Gastrocnemius medialis (tissue), 4 donors: ENCODE measurements at regions not wholly inside any gene's neighbourhood (a gene's known extent, or its start where the extent isn't known, plus 50 kb on each side); places are given as distances from the start of the nearest gene placed in this dataset.

ENCODE experiments used
- ATAC-seq, 2 donors: fragments of 150-250 bp; one replicate each; pipeline ENCODE4 v1.9.1; 2016
- DNase-seq, 2 donors: peaks; one replicate each; pipeline ENCODE4 v3.0.0-alpha.2; 2019
- H3K27ac ChIP-seq, 4 donors: fragments of 200-600 bp; sonication (generic); 1 replicate in 1 of 4; 2 replicates in 3 of 4; pipeline ENCODE4 v1.5.1; 2016 to 2018; ENCODE audit warnings: mild to moderate bottlenecking in 2 of 4, moderate library complexity in 1 of 4
- H3K27me3 ChIP-seq, 3 donors: fragments of 200-600 bp; sonication (generic) in 2 of 3; 1 replicate in 1 of 3; 2 replicates in 2 of 3; pipeline versions ENCODE4 v1.5.1 to v1.6.0; 2016 to 2019; ENCODE audit warnings: mild to moderate bottlenecking in 1 of 3, moderate library complexity in 1 of 3
- H3K36me3 ChIP-seq, 2 donors: fragments of 200-600 bp; sonication (generic) in 1 of 2; one replicate each; pipeline ENCODE4 v1.5.1; 2017 to 2018
- H3K4me1 ChIP-seq, 2 donors: fragments of 200-600 bp; sonication (generic) in 1 of 2; one replicate each; pipeline ENCODE4 v1.5.1; 2016 to 2017; ENCODE audit warnings: mild to moderate bottlenecking in 2 of 2
- H3K4me3 ChIP-seq, 4 donors: fragments of 200-600 bp; sonication (generic) in 3 of 4; 1 replicate in 1 of 4; 2 replicates in 3 of 4; pipeline ENCODE4 v1.5.1; 2016 to 2019; ENCODE audit warnings: mild to moderate bottlenecking in 2 of 4
- H3K9me3 ChIP-seq, 3 donors: fragments of 200-600 bp; sonication (generic) in 2 of 3; 1 replicate in 1 of 3; 2 replicates in 2 of 3; pipeline ENCODE4 v1.5.1; 2016 to 2019
- POLR2A ChIP-seq, 2 donors: fragments of 450-650 bp; IDR thresholded peaks; one replicate each; pipeline ENCODE4 v1.6.1; 2017; ENCODE audit warnings: antibody characterized with exemption in 2 of 2, mild to moderate bottlenecking in 2 of 2, moderate library complexity in 2 of 2
- in situ Hi-C, 4 donors: fragments of 200-750 bp; cut with MboI; loops; one replicate each; pipeline versions ENCODE4 v1.15.0 to v1.8.0; 2017; ENCODE audit warnings: low sequenced_read_pairs in 4 of 4
- intact Hi-C: fragments of 100-400 bp; cut with DNase I; formaldehyde crosslinking; loops from one replicate; pipeline ENCODE4 v1.15.1; 2023; ENCODE audit warnings: low total_unique reads
- TF ChIP-seq, protein P1 (sequence below), 5 experiments: fragments of 450-650 bp in 3 of 5; fragments of 200-600 bp in 2 of 5; sonication (generic) in 2 of 5; IDR thresholded peaks in 4 of 5; conservative IDR thresholded peaks in 1 of 5; 1 replicate in 4 of 5; 2 replicates in 1 of 5; pipeline ENCODE4 v1.5.1; 2016 to 2019; ENCODE audit warnings: antibody characterized with exemption in 5 of 5, mild to moderate bottlenecking in 3 of 5, moderate library complexity in 3 of 5

DNA sequence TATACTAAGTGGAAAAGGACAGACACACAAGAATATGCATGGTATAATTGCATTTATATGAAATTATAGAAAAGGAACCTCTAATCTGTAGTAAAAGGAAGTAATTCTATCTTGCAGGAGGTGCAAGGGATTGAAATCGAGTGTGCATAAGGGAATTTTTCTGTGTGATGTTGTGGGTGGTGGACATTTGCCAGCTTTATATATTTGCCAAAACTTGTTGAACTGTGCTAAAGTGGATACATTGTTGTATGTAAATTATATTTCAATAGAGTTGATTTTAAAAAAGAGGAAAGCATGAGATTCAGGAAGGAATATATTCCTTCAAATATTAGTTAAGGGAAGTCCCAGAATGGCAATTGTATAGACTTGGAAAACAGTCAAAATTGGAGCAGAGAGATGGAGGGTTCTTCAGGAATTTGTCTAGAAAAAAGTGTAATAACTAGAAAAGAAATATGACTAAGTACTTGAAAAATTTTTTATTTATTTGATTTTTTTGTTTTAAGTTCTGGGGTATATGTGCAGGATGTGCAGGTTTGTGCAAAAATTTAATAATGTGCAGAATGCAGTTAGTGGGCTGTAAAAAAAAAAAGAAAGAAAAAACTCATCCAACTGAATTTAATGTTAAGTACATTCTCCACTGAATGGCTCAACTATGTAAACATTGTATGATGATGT, 96.1 kb downstream of the ARL4A start:
- Histone ChIP-seq H3K4me1 (no peaks in the 10 kb centered on the region), H3K36me3 (no peaks in the 10 kb centered on the region), H3K9me3 (no peaks in the 10 kb centered on the region), H3K27ac (no peak overlapping the region), H3K27me3 (no peaks in the 10 kb centered on the region), H3K4me3 (no peak overlapping the region)
- DNase-seq (no peak), ATAC-seq (no peak)
- intact Hi-C loops (no loop called here), in situ Hi-C loops (no loop called here)
- TF ChIP-seq, protein P1, sequence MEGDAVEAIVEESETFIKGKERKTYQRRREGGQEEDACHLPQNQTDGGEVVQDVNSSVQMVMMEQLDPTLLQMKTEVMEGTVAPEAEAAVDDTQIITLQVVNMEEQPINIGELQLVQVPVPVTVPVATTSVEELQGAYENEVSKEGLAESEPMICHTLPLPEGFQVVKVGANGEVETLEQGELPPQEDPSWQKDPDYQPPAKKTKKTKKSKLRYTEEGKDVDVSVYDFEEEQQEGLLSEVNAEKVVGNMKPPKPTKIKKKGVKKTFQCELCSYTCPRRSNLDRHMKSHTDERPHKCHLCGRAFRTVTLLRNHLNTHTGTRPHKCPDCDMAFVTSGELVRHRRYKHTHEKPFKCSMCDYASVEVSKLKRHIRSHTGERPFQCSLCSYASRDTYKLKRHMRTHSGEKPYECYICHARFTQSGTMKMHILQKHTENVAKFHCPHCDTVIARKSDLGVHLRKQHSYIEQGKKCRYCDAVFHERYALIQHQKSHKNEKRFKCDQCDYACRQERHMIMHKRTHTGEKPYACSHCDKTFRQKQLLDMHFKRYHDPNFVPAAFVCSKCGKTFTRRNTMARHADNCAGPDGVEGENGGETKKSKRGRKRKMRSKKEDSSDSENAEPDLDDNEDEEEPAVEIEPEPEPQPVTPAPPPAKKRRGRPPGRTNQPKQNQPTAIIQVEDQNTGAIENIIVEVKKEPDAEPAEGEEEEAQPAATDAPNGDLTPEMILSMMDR (IDR thresholded peaks at IDR 0.05 in 4 of 5, conservative IDR thresholded peaks at IDR 0.05 in 1 of 5) = no peak
- TF ChIP-seq POLR2A (IDR thresholded peaks at IDR 0.05) = no peak

DNA sequence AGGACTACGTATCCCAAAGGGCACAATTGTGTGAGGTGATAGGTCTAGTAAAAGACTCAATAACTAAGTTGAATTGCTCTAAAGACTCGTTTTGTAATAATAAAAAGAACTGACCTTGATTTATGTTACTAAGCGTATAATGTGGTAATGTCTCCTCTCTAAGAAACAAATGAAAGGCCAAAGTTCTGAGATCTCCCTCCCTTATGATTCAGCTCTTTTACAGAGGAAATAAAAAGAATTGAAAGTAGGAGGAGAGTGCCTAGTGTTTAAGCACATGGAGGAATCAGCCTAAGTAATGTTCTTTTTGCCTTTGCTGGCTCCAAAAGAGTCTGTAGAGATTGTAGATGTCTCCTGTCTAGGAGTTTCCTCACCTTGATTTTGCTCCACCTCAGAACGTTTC, 98.0 kb downstream of the ARL4A start:
- Histone ChIP-seq H3K9me3 (no peaks in the 10 kb centered on the region), H3K36me3 (no peaks in the 10 kb centered on the region), H3K4me1 (no peaks in the 10 kb centered on the region), H3K27ac (no peak overlapping the region), H3K4me3 (no peak overlapping the region), H3K27me3 (no peaks in the 10 kb centered on the region)
- DNase-seq (no peak), ATAC-seq (no peak)
- no peak for TF ChIP-seq POLR2A (IDR thresholded peaks at IDR 0.05)
- TF ChIP-seq, protein P1 (IDR thresholded peaks at IDR 0.05 in 4 of 5, conservative IDR thresholded peaks at IDR 0.05 in 1 of 5) = no peak
- intact Hi-C loops (no loop called here), in situ Hi-C loops (no loop called here)

DNA sequence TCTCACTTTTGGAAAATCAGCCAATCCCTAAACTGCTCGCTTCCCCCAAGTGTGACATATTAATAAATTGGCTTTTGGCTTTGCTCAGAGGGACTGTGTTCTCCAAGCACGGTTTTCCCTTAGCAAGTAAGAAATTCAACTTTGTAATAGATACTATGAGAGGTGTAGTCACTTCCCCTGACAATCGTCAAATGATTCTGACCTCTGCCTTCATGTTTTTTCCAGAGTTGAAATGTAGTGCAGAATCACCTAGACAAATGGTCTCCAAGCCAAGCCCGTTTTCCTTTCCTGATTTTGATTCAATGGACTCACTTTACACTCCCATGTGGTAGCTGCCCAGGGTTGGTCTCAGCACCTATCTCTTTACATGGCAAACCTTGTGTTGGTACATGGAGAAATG, 99.1 kb downstream of the ARL4A start:
- Histone ChIP-seq H3K36me3 (no peaks in the 10 kb centered on the region), H3K27me3 (no peaks in the 10 kb centered on the region), H3K4me1 (no peaks in the 10 kb centered on the region), H3K4me3 (no peak overlapping the region), H3K27ac (no peak overlapping the region), H3K9me3 (no peaks in the 10 kb centered on the region)
- ATAC-seq (no peak), DNase-seq (no peak)
- TF ChIP-seq, protein P1 (IDR thresholded peaks at IDR 0.05 in 4 of 5, conservative IDR thresholded peaks at IDR 0.05 in 1 of 5) = no peak
- no peak for TF ChIP-seq POLR2A (IDR thresholded peaks at IDR 0.05)
- intact Hi-C loops = no loop called here
- in situ Hi-C loops = no loop called here

- in situ Hi-C loops = no loop called here
Observed at GRCh38 chr7:12788171-12788570, 100.7 kb downstream of the ARL4A start.

More at GRCh38 chr7:12788171-12788570, 100.7 kb downstream of the ARL4A start:
- DNase-seq (no peak), ATAC-seq (no peak)
- Histone ChIP-seq H3K27me3 (no peaks in the 10 kb centered on the region), H3K4me1 (no peaks in the 10 kb centered on the region), H3K36me3 (no peaks in the 10 kb centered on the region), H3K27ac (no peak overlapping the region), H3K4me3 (no peak overlapping the region), H3K9me3 (no peaks in the 10 kb centered on the region)
- intact Hi-C loops = no loop called here
- TF ChIP-seq, protein P1 (IDR thresholded peaks at IDR 0.05 in 4 of 5, conservative IDR thresholded peaks at IDR 0.05 in 1 of 5) = no peak
- no peak for TF ChIP-seq POLR2A (IDR thresholded peaks at IDR 0.05)
